ENCODE measurements at regions not wholly inside any gene's neighbourhood (a gene's known extent, or its start where the extent isn't known, plus 50 kb on each side); places are given as distances from the start of the nearest gene placed in this dataset.

- no peak overlapping the region for H3K4me2 ChIP-seq
- H3K27me3 ChIP-seq (ENCODE audit: insufficient read depth, low read depth) = no peaks in the 10 kb centered on the region
- H3K27ac ChIP-seq = no peak overlapping the region
- no peak overlapping the region for H3K9ac ChIP-seq
- H3K4me3 ChIP-seq (IDR thresholded peaks at IDR 0.05; ENCODE audit: insufficient read depth, low read depth, low read length) = no peak overlapping the region
- H2AFZ ChIP-seq (ENCODE audit: low read depth) = no peak overlapping the region
- H3K36me3 ChIP-seq (ENCODE audit: insufficient read depth) = no peaks in the 10 kb centered on the region
- H3K79me2 ChIP-seq (ENCODE audit: insufficient read depth, low read depth) = no peaks in the 10 kb centered on the region
- TF ChIP-seq, protein P1, sequence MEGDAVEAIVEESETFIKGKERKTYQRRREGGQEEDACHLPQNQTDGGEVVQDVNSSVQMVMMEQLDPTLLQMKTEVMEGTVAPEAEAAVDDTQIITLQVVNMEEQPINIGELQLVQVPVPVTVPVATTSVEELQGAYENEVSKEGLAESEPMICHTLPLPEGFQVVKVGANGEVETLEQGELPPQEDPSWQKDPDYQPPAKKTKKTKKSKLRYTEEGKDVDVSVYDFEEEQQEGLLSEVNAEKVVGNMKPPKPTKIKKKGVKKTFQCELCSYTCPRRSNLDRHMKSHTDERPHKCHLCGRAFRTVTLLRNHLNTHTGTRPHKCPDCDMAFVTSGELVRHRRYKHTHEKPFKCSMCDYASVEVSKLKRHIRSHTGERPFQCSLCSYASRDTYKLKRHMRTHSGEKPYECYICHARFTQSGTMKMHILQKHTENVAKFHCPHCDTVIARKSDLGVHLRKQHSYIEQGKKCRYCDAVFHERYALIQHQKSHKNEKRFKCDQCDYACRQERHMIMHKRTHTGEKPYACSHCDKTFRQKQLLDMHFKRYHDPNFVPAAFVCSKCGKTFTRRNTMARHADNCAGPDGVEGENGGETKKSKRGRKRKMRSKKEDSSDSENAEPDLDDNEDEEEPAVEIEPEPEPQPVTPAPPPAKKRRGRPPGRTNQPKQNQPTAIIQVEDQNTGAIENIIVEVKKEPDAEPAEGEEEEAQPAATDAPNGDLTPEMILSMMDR (conservative IDR thresholded peaks at IDR 0.05; ENCODE audit: low read depth, low read length) = no peak
- H4K20me1 ChIP-seq (ENCODE audit: insufficient read depth) = no peaks in the 10 kb centered on the region
- no peaks in the 10 kb centered on the region for H3K4me1 ChIP-seq (ENCODE audit: low read depth, poor library complexity, severe bottlenecking)
These were observed 166.5 kb downstream of the PJA1 start for GRCh38 chrX:68998716-68999115.

- H2AFZ ChIP-seq (ENCODE audit: low read depth) = no peak overlapping the region
- H4K20me1 ChIP-seq (ENCODE audit: insufficient read depth) = no peaks in the 10 kb centered on the region
- no peaks in the 10 kb centered on the region for H3K4me1 ChIP-seq (ENCODE audit: low read depth, poor library complexity, severe bottlenecking)
- TF ChIP-seq, protein P1 (conservative IDR thresholded peaks at IDR 0.05; ENCODE audit: low read depth, low read length) = no peak
- H3K4me3 ChIP-seq (IDR thresholded peaks at IDR 0.05; ENCODE audit: insufficient read depth, low read depth, low read length) = no peak overlapping the region
- H3K9ac ChIP-seq = no peak overlapping the region
- H3K27me3 ChIP-seq (ENCODE audit: insufficient read depth, low read depth) = no peaks in the 10 kb centered on the region
- no peak overlapping the region for H3K27ac ChIP-seq
- no peaks in the 10 kb centered on the region for H3K36me3 ChIP-seq (ENCODE audit: insufficient read depth)
- no peak overlapping the region for H3K4me2 ChIP-seq
- H3K79me2 ChIP-seq (ENCODE audit: insufficient read depth, low read depth) = no peaks in the 10 kb centered on the region
These were observed 167.3 kb downstream of the PJA1 start for GRCh38 chrX:68997911-68998310.

DNA sequence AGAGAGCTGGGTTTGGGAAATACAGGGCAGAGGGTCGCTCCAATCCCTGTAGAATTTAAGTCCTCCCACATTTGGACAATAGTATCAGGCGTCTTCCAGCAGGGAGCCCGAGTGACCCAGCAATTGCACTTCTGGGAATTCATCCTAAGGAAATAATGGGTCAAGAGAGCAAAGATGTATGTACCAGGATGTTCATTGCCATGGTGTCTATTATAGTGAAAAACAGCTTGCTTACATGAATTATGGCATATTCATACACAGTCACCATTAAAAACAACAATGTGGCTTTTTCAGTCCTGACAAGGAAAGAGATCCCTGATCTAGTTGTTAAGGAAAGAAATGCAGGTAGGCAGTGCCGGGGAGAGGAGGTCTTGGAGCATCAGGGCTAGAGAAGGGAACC is 167.7 kb downstream of the PJA1 start:
- Histone ChIP-seq H3K4me2 (no peak overlapping the region), H3K9ac (no peak overlapping the region), H2AFZ (ENCODE audit: low read depth) (no peak overlapping the region), H3K4me3 (IDR thresholded peaks at IDR 0.05; ENCODE audit: insufficient read depth, low read depth, low read length) (no peak overlapping the region), H3K27me3 (ENCODE audit: insufficient read depth, low read depth) (no peaks in the 10 kb centered on the region), H4K20me1 (ENCODE audit: insufficient read depth) (no peaks in the 10 kb centered on the region), H3K36me3 (ENCODE audit: insufficient read depth) (no peaks in the 10 kb centered on the region), H3K4me1 (ENCODE audit: low read depth, poor library complexity, severe bottlenecking) (no peaks in the 10 kb centered on the region), H3K79me2 (ENCODE audit: insufficient read depth, low read depth) (no peaks in the 10 kb centered on the region), H3K27ac (no peak overlapping the region)
- TF ChIP-seq, protein P1 (conservative IDR thresholded peaks at IDR 0.05; ENCODE audit: low read depth, low read length) = no peak

DNA sequence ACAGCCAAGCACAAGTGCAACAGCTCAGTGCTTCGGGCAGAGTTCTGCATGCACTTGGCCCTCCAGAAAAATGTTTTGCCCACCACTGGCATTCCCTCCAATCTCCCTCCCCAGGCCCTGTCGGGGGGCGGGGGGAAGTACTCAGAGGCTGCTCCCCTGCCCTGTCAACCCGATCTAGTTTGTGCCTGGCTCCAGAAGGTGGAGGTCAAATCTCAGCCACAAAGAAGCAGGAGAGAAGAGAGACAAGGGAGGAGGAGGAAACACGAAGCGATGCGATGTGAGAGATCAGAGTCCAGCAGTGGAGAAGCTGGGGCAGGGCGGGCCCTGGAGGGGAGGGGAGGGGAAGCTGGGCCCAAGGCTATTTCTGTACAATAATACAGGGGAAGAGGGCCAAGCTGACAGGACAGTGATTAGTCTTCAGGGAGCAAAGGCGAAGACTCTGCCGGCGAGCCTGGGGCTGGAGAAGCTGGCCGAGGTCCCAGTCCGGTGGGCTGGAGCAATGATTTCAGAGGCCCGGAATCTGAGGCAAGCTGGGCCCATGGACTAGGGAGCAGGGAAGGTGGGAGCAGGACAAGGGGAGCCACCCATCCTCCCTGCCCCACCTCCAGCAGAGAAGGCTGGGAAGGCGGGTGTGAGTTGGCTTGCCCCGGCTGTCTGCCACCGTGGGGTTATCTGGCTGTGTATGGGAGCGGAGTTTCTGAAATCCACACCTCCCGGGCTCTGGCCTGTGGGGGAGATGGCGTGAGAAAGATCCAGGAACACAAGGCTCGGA is 167.1 kb downstream of the EFNB1 start:
- no peaks in the 10 kb centered on the region for H4K20me1 ChIP-seq (ENCODE audit: insufficient read depth)
- H3K27ac ChIP-seq = no peak overlapping the region
- no peak overlapping the region for H3K9ac ChIP-seq
- H3K4me3 ChIP-seq (IDR thresholded peaks at IDR 0.05; ENCODE audit: insufficient read depth, low read depth, low read length) = no peak overlapping the region
- H3K79me2 ChIP-seq (ENCODE audit: insufficient read depth, low read depth) = no peaks in the 10 kb centered on the region
- no peak overlapping the region for H2AFZ ChIP-seq (ENCODE audit: low read depth)
- no peaks in the 10 kb centered on the region for H3K27me3 ChIP-seq (ENCODE audit: insufficient read depth, low read depth)
- H3K4me2 ChIP-seq = no peak overlapping the region
- no peaks in the 10 kb centered on the region for H3K36me3 ChIP-seq (ENCODE audit: insufficient read depth)
- TF ChIP-seq, protein P1 (conservative IDR thresholded peaks at IDR 0.05; ENCODE audit: low read depth, low read length) = no peak
- H3K4me1 ChIP-seq (ENCODE audit: low read depth, poor library complexity, severe bottlenecking) = no peaks in the 10 kb centered on the region

All from KMS-11 (cell line).